ENCODE measurements at regions not wholly inside any gene's neighbourhood (a gene's known extent, or its start where the extent isn't known, plus 50 kb on each side); places are given as distances from the start of the nearest gene placed in this dataset.

- TF ChIP-seq REST (IDR thresholded peaks at IDR 0.05; ENCODE audit: low read depth) = no peak
- no peak for TF ChIP-seq FOXM1 (IDR thresholded peaks at IDR 0.05; ENCODE audit: borderline replicate concordance, low read depth)
- TF ChIP-seq TAF1 (IDR thresholded peaks at IDR 0.05; ENCODE audit: low read depth) = no peak
- no peak for TF ChIP-seq RAD21 (IDR thresholded peaks at IDR 0.05; ENCODE audit: low read depth)
- TF ChIP-seq YY1 (IDR thresholded peaks at IDR 0.05; ENCODE audit: low read depth) = no peak
- TF ChIP-seq USF1 (IDR thresholded peaks at IDR 0.05) = no peak
- TF ChIP-seq EGR1 (IDR thresholded peaks at IDR 0.05) = no peak
- no peak for TF ChIP-seq TCF12 (IDR thresholded peaks at IDR 0.05; ENCODE audit: low read depth)
- no peak for TF ChIP-seq CREB1 (IDR thresholded peaks at IDR 0.05; ENCODE audit: low read depth)
- no peak for TF ChIP-seq ZBTB7A (IDR thresholded peaks at IDR 0.05; ENCODE audit: low read depth)
- no peak for TF ChIP-seq EP300 (IDR thresholded peaks at IDR 0.05; ENCODE audit: borderline replicate concordance)
- TF ChIP-seq CEBPB (IDR thresholded peaks at IDR 0.05) = no peak
- TF ChIP-seq NFIC (IDR thresholded peaks at IDR 0.05) = no peak
- no peak for TF ChIP-seq MAX (IDR thresholded peaks at IDR 0.05)
- TF ChIP-seq TEAD4 (IDR thresholded peaks at IDR 0.05) = no peak
Measured at GRCh38 chr10:44829426-44829825, 81.7 kb upstream of the TMEM72 start.

GRCh38 chr10:44830022-44830421 is 81.1 kb upstream of the TMEM72 start:
- TF ChIP-seq FOXM1 (IDR thresholded peaks at IDR 0.05; ENCODE audit: borderline replicate concordance, low read depth) (no peak), ZBTB7A (IDR thresholded peaks at IDR 0.05; ENCODE audit: low read depth) (no peak), TAF1 (IDR thresholded peaks at IDR 0.05; ENCODE audit: low read depth) (no peak), USF1 (IDR thresholded peaks at IDR 0.05) (no peak), YY1 (IDR thresholded peaks at IDR 0.05; ENCODE audit: low read depth) (no peak), NFIC (IDR thresholded peaks at IDR 0.05) (no peak), EP300 (IDR thresholded peaks at IDR 0.05; ENCODE audit: borderline replicate concordance) (no peak), EGR1 (IDR thresholded peaks at IDR 0.05) (no peak), REST (IDR thresholded peaks at IDR 0.05; ENCODE audit: low read depth) (no peak), RAD21 (IDR thresholded peaks at IDR 0.05; ENCODE audit: low read depth) (no peak), TEAD4 (IDR thresholded peaks at IDR 0.05) (no peak), MAX (IDR thresholded peaks at IDR 0.05) (no peak)

GRCh38 chr10:44831581-44831980 is 79.6 kb upstream of the TMEM72 start:
- no peak for TF ChIP-seq MAX (IDR thresholded peaks at IDR 0.05)
- no peak for TF ChIP-seq CREB1 (IDR thresholded peaks at IDR 0.05; ENCODE audit: low read depth)
- no peak for TF ChIP-seq TEAD4 (IDR thresholded peaks at IDR 0.05)
- no peak for TF ChIP-seq EGR1 (IDR thresholded peaks at IDR 0.05)
- TF ChIP-seq RAD21 (IDR thresholded peaks at IDR 0.05; ENCODE audit: low read depth) = no peak
- TF ChIP-seq REST (IDR thresholded peaks at IDR 0.05; ENCODE audit: low read depth) = no peak
- TF ChIP-seq TAF1 (IDR thresholded peaks at IDR 0.05; ENCODE audit: low read depth) = no peak
- TF ChIP-seq TCF12 (IDR thresholded peaks at IDR 0.05; ENCODE audit: low read depth) = no peak
- TF ChIP-seq FOXM1 (IDR thresholded peaks at IDR 0.05; ENCODE audit: borderline replicate concordance, low read depth) = no peak
- TF ChIP-seq USF1 (IDR thresholded peaks at IDR 0.05) = no peak
- no peak for TF ChIP-seq CEBPB (IDR thresholded peaks at IDR 0.05)
